ENCODE measurements at regions not wholly inside any gene's neighbourhood (a gene's known extent, or its start where the extent isn't known, plus 50 kb on each side); places are given as distances from the start of the nearest gene placed in this dataset.

DNA sequence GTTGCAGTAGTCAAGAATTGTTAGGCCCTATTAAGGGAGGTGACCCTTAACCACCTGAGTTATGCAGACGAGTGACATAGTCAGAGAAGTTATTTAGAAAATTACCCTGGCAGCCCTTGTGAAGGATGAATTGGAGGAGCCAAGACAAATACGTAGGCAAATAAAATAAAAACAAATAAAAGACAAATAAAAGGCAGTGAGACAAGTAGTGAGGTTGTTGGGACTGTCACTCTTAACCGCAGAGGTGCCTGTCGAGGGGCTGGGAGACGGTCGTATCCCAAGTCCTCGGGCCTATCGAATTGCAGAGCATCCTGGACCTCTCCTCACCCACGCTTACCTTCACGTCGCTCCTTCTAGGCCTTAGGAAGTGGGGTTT is 58.0 kb upstream of the ZC4H2 start:
- no peak for DNase-seq (ENCODE audit: low spot score)
